Epithelial cell of prostate (primary cell): ENCODE measurements at regions not wholly inside any gene's neighbourhood (a gene's known extent, or its start where the extent isn't known, plus 50 kb on each side); places are given as distances from the start of the nearest gene placed in this dataset.

Experiments
- DNase-seq: peaks from one replicate; pipeline ENCODE4 v3.0.0-alpha.2; 2011; ENCODE audit warnings: low read depth, low spot score
- H3K27ac ChIP-seq: fragments of 450-650 bp; 2 replicates; pipeline ENCODE4 v1.5.1; 2017; ENCODE audit warnings: mild to moderate bottlenecking

GRCh38 chr11:122360875-122361274 lies 244.9 kb upstream of the BLID start:
- H3K27ac ChIP-seq, result no peak overlapping the region
- no peak for DNase-seq

GRCh38 chr11:122359081-122359571 lies 243.1 kb upstream of the BLID start:
- no peak for DNase-seq
- H3K27ac ChIP-seq, result no peak overlapping the region

- no peak overlapping the region for H3K27ac ChIP-seq
- no peak for DNase-seq
Observed at GRCh38 chr11:122358292-122358691, 242.3 kb upstream of the BLID start.

- H3K27ac ChIP-seq, result no peak overlapping the region
- DNase-seq, result no peak
Observed at GRCh38 chr11:122355968-122356367, 240.0 kb upstream of the BLID start.

- DNase-seq, result no peak
- H3K27ac ChIP-seq, result no peak overlapping the region
Observed at GRCh38 chr11:122354025-122354697, 238.1 kb upstream of the BLID start.

- H3K27ac ChIP-seq, result no peak overlapping the region
- DNase-seq, result no peak
Observed at GRCh38 chr11:122353561-122353960, 237.5 kb upstream of the BLID start.

GRCh38 chr11:122348659-122349409 lies 232.8 kb upstream of the BLID start:
- DNase-seq, result no peak
- H3K27ac ChIP-seq, result no peak overlapping the region

- DNase-seq, result no peak
- no peak overlapping the region for H3K27ac ChIP-seq
Observed at GRCh38 chr11:122346006-122346405, 230.0 kb upstream of the BLID start.

- no peak for DNase-seq
- H3K27ac ChIP-seq, result no peak overlapping the region
Observed at GRCh38 chr11:122345586-122345985, 229.6 kb upstream of the BLID start.

GRCh38 chr11:122344215-122344614 lies 228.2 kb upstream of the BLID start:
- no peak for DNase-seq
- no peak overlapping the region for H3K27ac ChIP-seq

- DNase-seq, result no peak
- H3K27ac ChIP-seq, result no peak overlapping the region
Observed at GRCh38 chr11:122343210-122343609, 227.2 kb upstream of the BLID start.

- peak; percentile 49 for DNase-seq
- H3K27ac ChIP-seq, result peak overlapping the region; percentile 54
Observed at GRCh38 chr11:122342089-122342744, 226.2 kb upstream of the BLID start.

GRCh38 chr11:122341477-122341876 lies 225.5 kb upstream of the BLID start:
- no peak overlapping the region for H3K27ac ChIP-seq
- DNase-seq, result no peak

- DNase-seq, result no peak
- no peak overlapping the region for H3K27ac ChIP-seq
Observed at GRCh38 chr11:122340607-122341290, 224.7 kb upstream of the BLID start.

- no peak for DNase-seq
- no peak overlapping the region for H3K27ac ChIP-seq
Observed at GRCh38 chr11:122339436-122340060, 223.5 kb upstream of the BLID start.

GRCh38 chr11:122337704-122338103 lies 221.7 kb upstream of the BLID start:
- no peak for DNase-seq
- no peak overlapping the region for H3K27ac ChIP-seq

GRCh38 chr11:122337241-122337640 lies 221.2 kb upstream of the BLID start:
- no peak overlapping the region for H3K27ac ChIP-seq
- DNase-seq, result no peak

- DNase-seq, result no peak
- no peak overlapping the region for H3K27ac ChIP-seq
Observed at GRCh38 chr11:122336706-122337105, 220.7 kb upstream of the BLID start.

- H3K27ac ChIP-seq, result no peak overlapping the region
- no peak for DNase-seq
Observed at GRCh38 chr11:122334546-122335339, 218.7 kb upstream of the BLID start.
